Tibial nerve (tissue), 4 donors: ENCODE measurements at regions not wholly inside any gene's neighbourhood (a gene's known extent, or its start where the extent isn't known, plus 50 kb on each side); places are given as distances from the start of the nearest gene placed in this dataset.

Source experiments
- EP300 ChIP-seq, 2 donors: sonication (generic); formaldehyde crosslinking; IDR thresholded peaks; one replicate each; pipeline ENCODE4 v1.6.1; 2017; ENCODE audit warnings: antibody characterized with exemption in 2 of 2, mild to moderate bottlenecking in 1 of 2
- POLR2A ChIP-seq, 2 donors: fragments of 450-650 bp; IDR thresholded peaks; one replicate each; pipeline ENCODE4 v1.6.1; 2017; ENCODE audit warnings: antibody characterized with exemption in 2 of 2, mild to moderate bottlenecking in 2 of 2, moderate library complexity in 2 of 2
- TF ChIP-seq, protein P1 (sequence below), 5 experiments: fragments of 200-600 bp in 3 of 5; fragments of 450-650 bp in 2 of 5; sonication (generic) in 3 of 5; IDR thresholded peaks; one replicate each; pipeline ENCODE4 v1.5.1; 2016 to 2019; ENCODE audit warnings: antibody characterized with exemption in 5 of 5, mild to moderate bottlenecking in 3 of 5, moderate library complexity in 2 of 5

DNA sequence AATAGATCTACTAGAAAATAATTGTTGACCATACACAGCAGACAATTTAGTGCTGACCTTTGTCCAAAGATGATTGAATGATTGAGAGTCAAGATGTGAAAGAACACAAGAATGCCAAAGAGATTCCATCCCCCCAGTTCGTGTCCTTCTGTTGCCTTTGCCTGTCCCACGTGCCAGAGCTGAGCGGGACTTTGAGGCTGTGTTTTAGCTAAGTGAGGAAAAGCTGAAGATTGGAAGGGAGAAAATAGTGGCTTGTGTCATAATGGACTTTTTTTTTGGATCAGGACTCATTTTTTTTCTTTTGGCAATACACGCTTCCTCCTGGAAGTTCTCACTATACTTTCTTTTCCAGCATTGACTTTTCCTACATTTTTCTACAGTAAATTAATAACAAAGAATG, 206.6 kb upstream of the MDFIC2 start:
- TF ChIP-seq, protein P1, sequence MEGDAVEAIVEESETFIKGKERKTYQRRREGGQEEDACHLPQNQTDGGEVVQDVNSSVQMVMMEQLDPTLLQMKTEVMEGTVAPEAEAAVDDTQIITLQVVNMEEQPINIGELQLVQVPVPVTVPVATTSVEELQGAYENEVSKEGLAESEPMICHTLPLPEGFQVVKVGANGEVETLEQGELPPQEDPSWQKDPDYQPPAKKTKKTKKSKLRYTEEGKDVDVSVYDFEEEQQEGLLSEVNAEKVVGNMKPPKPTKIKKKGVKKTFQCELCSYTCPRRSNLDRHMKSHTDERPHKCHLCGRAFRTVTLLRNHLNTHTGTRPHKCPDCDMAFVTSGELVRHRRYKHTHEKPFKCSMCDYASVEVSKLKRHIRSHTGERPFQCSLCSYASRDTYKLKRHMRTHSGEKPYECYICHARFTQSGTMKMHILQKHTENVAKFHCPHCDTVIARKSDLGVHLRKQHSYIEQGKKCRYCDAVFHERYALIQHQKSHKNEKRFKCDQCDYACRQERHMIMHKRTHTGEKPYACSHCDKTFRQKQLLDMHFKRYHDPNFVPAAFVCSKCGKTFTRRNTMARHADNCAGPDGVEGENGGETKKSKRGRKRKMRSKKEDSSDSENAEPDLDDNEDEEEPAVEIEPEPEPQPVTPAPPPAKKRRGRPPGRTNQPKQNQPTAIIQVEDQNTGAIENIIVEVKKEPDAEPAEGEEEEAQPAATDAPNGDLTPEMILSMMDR (IDR thresholded peaks at IDR 0.05): no peak
- TF ChIP-seq EP300 (IDR thresholded peaks at IDR 0.05) (no peak), POLR2A (IDR thresholded peaks at IDR 0.05) (no peak)
